MM.1S (cell line): ENCODE measurements at regions not wholly inside any gene's neighbourhood (a gene's known extent, or its start where the extent isn't known, plus 50 kb on each side); places are given as distances from the start of the nearest gene placed in this dataset.

ENCODE experiments used
- CTCF ChIP-seq: fragments of 300-600 bp; sonication (generic); IDR thresholded peaks from 2 replicates; pipeline ENCODE4 v1.5.1; 2016; ENCODE audit warnings: antibody characterized with exemption, low read length, mixed read lengths
- EZH2 ChIP-seq: fragments of 300-600 bp; sonication (generic); optimal IDR thresholded peaks from 2 replicates; pipeline ENCODE3; 2017; ENCODE audit warnings: low read depth, mild to moderate bottlenecking, antibody characterized with exemption, low read length, mixed read lengths

GRCh38 chr1:94693029-94693428, 127.1 kb upstream of the SLC44A3 start:
- no peak for TF ChIP-seq CTCF
- no peak for TF ChIP-seq EZH2
